GM12878 (cell line): ENCODE measurements at regions not wholly inside any gene's neighbourhood (a gene's known extent, or its start where the extent isn't known, plus 50 kb on each side); places are given as distances from the start of the nearest gene placed in this dataset.

Experiments
- ATAC-seq: fragments of 200-7000 bp; cut with Tn5 transposase; 3 replicates; pipeline ENCODE4 v1.9.1; 2020; ENCODE audit warnings: mild to moderate bottlenecking, moderate library complexity
- BruUV-seq: library from RNA; stranded (reverse); fragments of 400-500 nt; replicated peaks from 2 replicates; lab custom pipeline; 2021; lab: Mats Ljungman, UMichigan
- CTCF ChIA-PET: fragments of 300-600 bp; sonication (Branson Sonifier 250); formaldehyde crosslinking; extraction: SDS; loops from one replicate; lab custom pipeline; 2021; ENCODE audit warnings: inconsistent platforms; lab: Yijun Ruan, JAX
- POLR2A ChIA-PET: fragments of 350-600 bp; formaldehyde crosslinking; extraction: SDS; loops from one replicate; lab custom pipeline; 2021; ENCODE audit warnings: inconsistent platforms; lab: Charles Lee
- RAD21 ChIA-PET: fragments of 300-600 bp; sonication (Branson Sonifier 250); formaldehyde crosslinking; loops from one replicate; lab custom pipeline; 2023; ENCODE audit warnings: antibody characterized with exemption; ENCODE audit not compliant: unreplicated experiment; lab: Charles Lee
- SMC1A ChIA-PET: fragments of 300-600 bp; sonication (Branson Sonifier 250); formaldehyde crosslinking; loops from one replicate; lab custom pipeline; 2023; ENCODE audit not compliant: unreplicated experiment, uncharacterized antibody; lab: Charles Lee
- DNase-seq: peaks from one replicate; pipeline ENCODE4 v3.0.0-alpha.2; 2011; ENCODE audit warnings: low read depth, low spot score
- FAIRE-seq: peaks from 3 replicates; lab custom pipeline; 2011; peaks lifted over from hg19 to GRCh38; lab: Jason Lieb, UNC
- H2AFZ ChIP-seq: 2 replicates; pipeline ENCODE4 v1.6.0; 2011; ENCODE audit warnings: low read depth, low read length, control low read depth; ENCODE audit not compliant: control insufficient read depth
- H3K27ac ChIP-seq: 2 replicates; pipeline ENCODE4 v1.5.1; 2011; ENCODE audit warnings: control low read depth; ENCODE audit not compliant: control insufficient read depth, insufficient read depth
- H3K27me3 ChIP-seq, 2 experiments: replicated peaks in 1 of 2; 2 replicates each; pipeline versions ENCODE4 v1.6.0 to v1.6.1; 2011; ENCODE audit warnings: low read length in 1 of 2; ENCODE audit not compliant: control insufficient read depth in 2 of 2, insufficient read depth in 2 of 2
- H3K36me3 ChIP-seq, 2 experiments: 2 replicates each; pipeline ENCODE4 v1.5.1; 2011; ENCODE audit warnings: low read length in 1 of 2; ENCODE audit not compliant: control insufficient read depth in 2 of 2, insufficient read depth in 2 of 2
- H3K4me1 ChIP-seq: 2 replicates; pipeline ENCODE4 v1.6.1; 2011; ENCODE audit warnings: mild to moderate bottlenecking, low read length, moderate library complexity, mixed read lengths; ENCODE audit not compliant: control insufficient read depth, insufficient read depth
- H3K4me2 ChIP-seq: 2 replicates; pipeline ENCODE4 v1.6.0; 2011; ENCODE audit warnings: control low read depth; ENCODE audit not compliant: control insufficient read depth, insufficient read depth
- H3K4me3 ChIP-seq: fragments of 200-600 bp; sonication (generic); 2 replicates; pipeline ENCODE4 v1.5.1; 2016
- H3K79me2 ChIP-seq: 2 replicates; pipeline ENCODE4 v1.6.0; 2011; ENCODE audit warnings: low read length; ENCODE audit not compliant: control insufficient read depth, insufficient read depth
- H3K9ac ChIP-seq: 2 replicates; pipeline ENCODE4 v1.8.0; 2011; ENCODE audit warnings: low read length, control low read depth, mixed read lengths; ENCODE audit not compliant: control insufficient read depth, insufficient read depth
- H3K9me3 ChIP-seq: replicated peaks from 3 replicates; pipeline ENCODE4 v1.5.1; 2011; ENCODE audit warnings: mild to moderate bottlenecking, low read length; ENCODE audit not compliant: control insufficient read depth, insufficient read depth
- H4K20me1 ChIP-seq: 2 replicates; pipeline ENCODE4 v1.6.0; 2011; ENCODE audit not compliant: control insufficient read depth, insufficient read depth
- BHLHE40 ChIP-seq, 2 experiments: fragments of 450-650 bp in 1 of 2; IDR thresholded peaks; 2 replicates each; pipeline ENCODE4 v1.6.1; 2011 to 2017; ENCODE audit warnings: low read depth in 2 of 2, borderline replicate concordance in 1 of 2, improper control_type of control experiment in 1 of 2, low read length in 1 of 2, mild to moderate bottlenecking in 1 of 2
- CHD1 ChIP-seq: IDR thresholded peaks from 2 replicates; pipeline ENCODE4 v1.6.1; 2012; ENCODE audit warnings: low read depth, low read length, improper control_type of control experiment
- ESRRA ChIP-seq: IDR thresholded peaks from 2 replicates; pipeline ENCODE4 v1.6.1; 2012; ENCODE audit warnings: mild to moderate bottlenecking, low read length, improper control_type of control experiment
- MTA3 ChIP-seq: IDR thresholded peaks from 2 replicates; pipeline ENCODE4 v1.6.1; 2012; ENCODE audit warnings: low read length, inconsistent platforms, borderline replicate concordance
- SUZ12 ChIP-seq: fragments of 200-600 bp; sonication (generic); IDR thresholded peaks from one replicate; pipeline ENCODE4 v1.6.1; 2018; ENCODE audit warnings: antibody characterized with exemption, mild to moderate bottlenecking; ENCODE audit not compliant: unreplicated experiment
- ZNF592 ChIP-seq: fragments of 450-650 bp; IDR thresholded peaks from 2 replicates; pipeline ENCODE4 v1.6.1; 2017; ENCODE audit warnings: mild to moderate bottlenecking, moderate library complexity
- WGBS: methylation state at CpG from one replicate; pipeline ENCODE4 v1.1.6; 2016; ENCODE audit warnings: low lambda C conversion rate; ENCODE audit not compliant: insufficient replicate concordance, insufficient coverage; ENCODE audit errors: missing lambda C conversion rate; 5-methylcytosine and 5-hydroxymethylcytosine counted together
- in situ Hi-C: fragments of 300-500 bp; cut with MboI; formaldehyde crosslinking; loops from 9 replicates; pipeline ENCODE4 v1.14.3; 2018; ENCODE audit warnings: mixed read lengths
- intact Hi-C: fragments of 100-400 bp; cut with micrococcal nuclease; formaldehyde crosslinking; loops from one replicate; pipeline ENCODE4 v1.14.2; 2022; ENCODE audit not compliant: unreplicated experiment
- TF ChIP-seq, protein P1 (sequence below): fragments of 450-650 bp; IDR thresholded peaks from 2 replicates; pipeline ENCODE4 v1.6.1; 2017; ENCODE audit warnings: mild to moderate bottlenecking, moderate library complexity

- TF ChIP-seq ZNF592: no peak
These were observed 56.6 kb upstream of the UBASH3B start (continued) for GRCh38 chr11:122598971-122599370.

- POLR2A ChIA-PET: interaction anchor here (0.6 kb wide), 1 partner anchor 714 kb away, joined by 3 read pairs; no protein-coding TSS in a partner anchor
- WGBS: 53% methylated on average over 2 of the region's 2 CpGs
- H3K4me2 ChIP-seq: no peak overlapping the region
- no peak overlapping the region for H3K27ac ChIP-seq
- H3K4me1 ChIP-seq: no peaks in the 10 kb centered on the region
- RAD21 ChIA-PET: no interaction called here
- in situ Hi-C loops (no loop called here), intact Hi-C loops (no loop called here)
- TF ChIP-seq ESRRA (no peak), SUZ12 (no peak), MTA3 (no peak), BHLHE40 (IDR thresholded peaks at IDR 0.05; ENCODE audit: borderline replicate concordance in 1 of 2, low read depth in 2 of 2, low read length in 1 of 2) (no peak), CHD1 (no peak)
- TF ChIP-seq, protein P1, sequence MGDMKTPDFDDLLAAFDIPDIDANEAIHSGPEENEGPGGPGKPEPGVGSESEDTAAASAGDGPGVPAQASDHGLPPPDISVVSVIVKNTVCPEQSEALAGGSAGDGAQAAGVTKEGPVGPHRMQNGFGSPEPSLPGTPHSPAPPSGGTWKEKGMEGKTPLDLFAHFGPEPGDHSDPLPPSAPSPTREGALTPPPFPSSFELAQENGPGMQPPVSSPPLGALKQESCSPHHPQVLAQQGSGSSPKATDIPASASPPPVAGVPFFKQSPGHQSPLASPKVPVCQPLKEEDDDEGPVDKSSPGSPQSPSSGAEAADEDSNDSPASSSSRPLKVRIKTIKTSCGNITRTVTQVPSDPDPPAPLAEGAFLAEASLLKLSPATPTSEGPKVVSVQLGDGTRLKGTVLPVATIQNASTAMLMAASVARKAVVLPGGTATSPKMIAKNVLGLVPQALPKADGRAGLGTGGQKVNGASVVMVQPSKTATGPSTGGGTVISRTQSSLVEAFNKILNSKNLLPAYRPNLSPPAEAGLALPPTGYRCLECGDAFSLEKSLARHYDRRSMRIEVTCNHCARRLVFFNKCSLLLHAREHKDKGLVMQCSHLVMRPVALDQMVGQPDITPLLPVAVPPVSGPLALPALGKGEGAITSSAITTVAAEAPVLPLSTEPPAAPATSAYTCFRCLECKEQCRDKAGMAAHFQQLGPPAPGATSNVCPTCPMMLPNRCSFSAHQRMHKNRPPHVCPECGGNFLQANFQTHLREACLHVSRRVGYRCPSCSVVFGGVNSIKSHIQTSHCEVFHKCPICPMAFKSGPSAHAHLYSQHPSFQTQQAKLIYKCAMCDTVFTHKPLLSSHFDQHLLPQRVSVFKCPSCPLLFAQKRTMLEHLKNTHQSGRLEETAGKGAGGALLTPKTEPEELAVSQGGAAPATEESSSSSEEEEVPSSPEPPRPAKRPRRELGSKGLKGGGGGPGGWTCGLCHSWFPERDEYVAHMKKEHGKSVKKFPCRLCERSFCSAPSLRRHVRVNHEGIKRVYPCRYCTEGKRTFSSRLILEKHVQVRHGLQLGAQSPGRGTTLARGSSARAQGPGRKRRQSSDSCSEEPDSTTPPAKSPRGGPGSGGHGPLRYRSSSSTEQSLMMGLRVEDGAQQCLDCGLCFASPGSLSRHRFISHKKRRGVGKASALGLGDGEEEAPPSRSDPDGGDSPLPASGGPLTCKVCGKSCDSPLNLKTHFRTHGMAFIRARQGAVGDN: no peak
- no peaks in the 10 kb centered on the region; a peak in 2 of 4 replicates for H3K27me3 ChIP-seq
- no peaks in the 10 kb centered on the region for H4K20me1 ChIP-seq
- CTCF ChIA-PET: interaction anchor here (0.9 to 1.6 kb wide), 5 partner anchors 16 to 161 kb away, joined by 3 to 5 read pairs (median 4); no protein-coding TSS in a partner anchor
- no peak overlapping the region for H2AFZ ChIP-seq
- H3K9me3 ChIP-seq: no peaks in the 10 kb centered on the region
- ATAC-seq (no peak), DNase-seq (no peak), FAIRE-seq (no peak)
- no TSS peak for BruUV-seq
- H3K36me3 ChIP-seq: no peaks in the 10 kb centered on the region
- no peak overlapping the region for H3K9ac ChIP-seq
- H3K4me3 ChIP-seq: no peak overlapping the region
- SMC1A ChIA-PET: interaction anchor here (0.6 kb wide), 1 partner anchor 1373 kb away, joined by 3 read pairs; no protein-coding TSS in a partner anchor
- no peaks in the 10 kb centered on the region for H3K79me2 ChIP-seq
These were observed 58.0 kb upstream of the UBASH3B start for GRCh38 chr11:122597511-122597910.
